Natural killer cell (primary cell): ENCODE measurements at regions not wholly inside any gene's neighbourhood (a gene's known extent, or its start where the extent isn't known, plus 50 kb on each side); places are given as distances from the start of the nearest gene placed in this dataset.

Source experiments
- ATAC-seq, 3 donors: fragments of 150-1000 bp in 2 of 3; fragments of 200-7000 bp in 1 of 3; cut with Tn5 transposase; 1 replicate in 1 of 3; 2 replicates in 2 of 3; pipeline ENCODE4 v1.10.0; 2021; ENCODE audit warnings: mild to moderate bottlenecking in 2 of 3, moderate library complexity in 2 of 3
- DNase-seq, 2 donors: peaks; one replicate each; pipeline versions ENCODE4 v3.0.0 to v3.0.0-alpha.2; 2013 to 2021; ENCODE audit warnings: mixed read lengths in 1 of 2
- H3K27ac ChIP-seq: one replicate; pipeline ENCODE4 v1.5.1; 2013; ENCODE audit warnings: mild to moderate bottlenecking, low read length
- H3K27me3 ChIP-seq: one replicate; pipeline ENCODE4 v1.6.1; 2013; ENCODE audit warnings: low read length; ENCODE audit not compliant: control insufficient read depth, insufficient read depth
- H3K36me3 ChIP-seq: one replicate; pipeline ENCODE4 v1.6.1; 2013; ENCODE audit warnings: low read length; ENCODE audit not compliant: control insufficient read depth, insufficient read depth
- H3K4me1 ChIP-seq: one replicate; pipeline ENCODE4 v1.6.1; 2013; ENCODE audit warnings: low read length; ENCODE audit not compliant: control insufficient read depth, insufficient read depth
- H3K4me3 ChIP-seq: one replicate; pipeline ENCODE4 v1.5.1; 2013; ENCODE audit warnings: low read length
- H3K9me3 ChIP-seq: one replicate; pipeline ENCODE4 v1.6.1; 2013; ENCODE audit warnings: low read length; ENCODE audit not compliant: control insufficient read depth, insufficient read depth
- H3K27ac Mint-ChIP-seq, 2 donors: one replicate each; pipeline ENCODE4 v1.8.0; 2022; ENCODE audit warnings: mild to moderate bottlenecking in 2 of 2, mixed read lengths in 2 of 2, moderate library complexity in 1 of 2
- H3K27me3 Mint-ChIP-seq, 2 donors: one replicate each; pipeline ENCODE4 v1.8.0; 2022; ENCODE audit warnings: low read depth in 2 of 2, mixed read lengths in 2 of 2
- H3K36me3 Mint-ChIP-seq: one replicate; pipeline ENCODE4 v1.8.0; 2022; ENCODE audit warnings: mixed read lengths
- H3K4me1 Mint-ChIP-seq, 2 donors: one replicate each; pipeline ENCODE4 v1.8.0; 2022; ENCODE audit warnings: mixed read lengths in 2 of 2
- H3K4me3 Mint-ChIP-seq: one replicate; pipeline ENCODE4 v1.8.0; 2022; ENCODE audit warnings: mild to moderate bottlenecking, moderate library complexity, mixed read lengths
- H3K9me3 Mint-ChIP-seq, 2 donors: one replicate each; pipeline ENCODE4 v1.8.0; 2022; ENCODE audit warnings: mixed read lengths in 2 of 2
- WGBS: methylation state at CpG from one replicate; pipeline ENCODE4 v1.1.7; 2013; ENCODE audit warnings: missing lambda C conversion rate; ENCODE audit not compliant: insufficient coverage; 5-methylcytosine and 5-hydroxymethylcytosine counted together
- intact Hi-C: fragments of 100-400 bp; cut with micrococcal nuclease; formaldehyde crosslinking; loops from one replicate; pipeline ENCODE4 v1.14.2; 2022
- TF ChIP-seq, protein P1 (sequence below): fragments of 200-600 bp; IDR thresholded peaks from one replicate; pipeline ENCODE4 v1.8.0; 2022; ENCODE audit warnings: antibody characterized with exemption

DNA sequence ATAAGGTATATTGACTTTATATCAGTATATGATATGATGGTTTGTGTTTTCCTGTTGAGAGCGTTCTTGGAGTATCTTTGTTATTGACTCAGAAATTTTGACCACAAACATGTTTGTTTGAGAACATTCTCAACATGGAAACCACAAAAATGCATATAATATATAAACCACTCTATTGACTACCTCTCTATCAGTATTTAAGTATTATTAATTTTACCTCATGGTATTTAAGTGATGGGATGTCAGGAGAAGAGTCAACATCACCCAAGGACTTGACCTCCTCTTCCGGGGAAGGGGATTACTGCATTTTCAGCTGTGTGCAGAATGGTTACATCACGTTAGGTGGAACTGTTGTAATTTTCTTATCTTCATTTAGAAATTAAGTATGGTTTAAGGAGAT lies 54.3 kb upstream of the PUDP start:
- H3K36me3 ChIP-seq, result no peaks in the 10 kb centered on the region
- TF ChIP-seq, protein P1, sequence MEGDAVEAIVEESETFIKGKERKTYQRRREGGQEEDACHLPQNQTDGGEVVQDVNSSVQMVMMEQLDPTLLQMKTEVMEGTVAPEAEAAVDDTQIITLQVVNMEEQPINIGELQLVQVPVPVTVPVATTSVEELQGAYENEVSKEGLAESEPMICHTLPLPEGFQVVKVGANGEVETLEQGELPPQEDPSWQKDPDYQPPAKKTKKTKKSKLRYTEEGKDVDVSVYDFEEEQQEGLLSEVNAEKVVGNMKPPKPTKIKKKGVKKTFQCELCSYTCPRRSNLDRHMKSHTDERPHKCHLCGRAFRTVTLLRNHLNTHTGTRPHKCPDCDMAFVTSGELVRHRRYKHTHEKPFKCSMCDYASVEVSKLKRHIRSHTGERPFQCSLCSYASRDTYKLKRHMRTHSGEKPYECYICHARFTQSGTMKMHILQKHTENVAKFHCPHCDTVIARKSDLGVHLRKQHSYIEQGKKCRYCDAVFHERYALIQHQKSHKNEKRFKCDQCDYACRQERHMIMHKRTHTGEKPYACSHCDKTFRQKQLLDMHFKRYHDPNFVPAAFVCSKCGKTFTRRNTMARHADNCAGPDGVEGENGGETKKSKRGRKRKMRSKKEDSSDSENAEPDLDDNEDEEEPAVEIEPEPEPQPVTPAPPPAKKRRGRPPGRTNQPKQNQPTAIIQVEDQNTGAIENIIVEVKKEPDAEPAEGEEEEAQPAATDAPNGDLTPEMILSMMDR, result no peak
- Mint-ChIP-seq H3K27ac (no peak overlapping the region), H3K36me3 (no peaks in the 10 kb centered on the region), H3K4me1 (no peaks in the 10 kb centered on the region), H3K4me3 (no peak overlapping the region), H3K9me3 (no peaks in the 10 kb centered on the region), H3K27me3 (no peaks in the 10 kb centered on the region)
- no peaks in the 10 kb centered on the region for H3K4me1 ChIP-seq
- H3K4me3 ChIP-seq, result no peak overlapping the region
- DNase-seq (no peak), ATAC-seq (no peak)
- no peaks in the 10 kb centered on the region for H3K9me3 ChIP-seq
- no peaks in the 10 kb centered on the region for H3K27me3 ChIP-seq
- no peak overlapping the region for H3K27ac ChIP-seq
- intact Hi-C loops, result no loop called here
- 74% methylated on average over 2 of the region's 3 CpGs for WGBS

DNA sequence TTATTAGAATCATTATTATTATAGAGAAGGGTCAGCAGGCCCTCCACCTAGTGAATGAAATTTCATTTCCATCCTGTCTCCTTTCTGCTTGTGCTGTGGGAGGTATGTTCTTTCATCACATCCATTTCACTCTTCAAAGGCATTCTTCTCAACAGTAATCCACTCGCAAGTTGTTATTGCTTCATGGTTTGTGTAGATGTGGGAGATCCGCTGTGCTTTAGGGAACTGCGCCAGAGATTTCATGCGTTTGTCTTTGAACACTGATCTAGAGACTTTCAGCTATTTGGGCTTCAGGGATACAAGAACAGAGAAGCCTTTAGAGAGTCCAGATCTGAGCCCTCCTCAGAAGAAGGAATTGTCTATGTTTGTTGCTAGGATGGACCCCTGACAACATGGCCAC lies 53.5 kb upstream of the PUDP start:
- H3K9me3 ChIP-seq, result no peaks in the 10 kb centered on the region
- Mint-ChIP-seq H3K4me1 (no peaks in the 10 kb centered on the region), H3K27ac (no peak overlapping the region), H3K36me3 (no peaks in the 10 kb centered on the region), H3K9me3 (no peaks in the 10 kb centered on the region), H3K4me3 (no peak overlapping the region), H3K27me3 (no peaks in the 10 kb centered on the region)
- TF ChIP-seq, protein P1, result no peak
- no peak overlapping the region for H3K4me3 ChIP-seq
- no peak for ATAC-seq
- H3K27ac ChIP-seq, result no peak overlapping the region
- WGBS, result 96% methylated on average over 3 of the region's 4 CpGs
- H3K4me1 ChIP-seq, result no peaks in the 10 kb centered on the region
- H3K27me3 ChIP-seq, result no peaks in the 10 kb centered on the region
- intact Hi-C loops, result no loop called here
- no peak for DNase-seq
- H3K36me3 ChIP-seq, result no peaks in the 10 kb centered on the region

DNA sequence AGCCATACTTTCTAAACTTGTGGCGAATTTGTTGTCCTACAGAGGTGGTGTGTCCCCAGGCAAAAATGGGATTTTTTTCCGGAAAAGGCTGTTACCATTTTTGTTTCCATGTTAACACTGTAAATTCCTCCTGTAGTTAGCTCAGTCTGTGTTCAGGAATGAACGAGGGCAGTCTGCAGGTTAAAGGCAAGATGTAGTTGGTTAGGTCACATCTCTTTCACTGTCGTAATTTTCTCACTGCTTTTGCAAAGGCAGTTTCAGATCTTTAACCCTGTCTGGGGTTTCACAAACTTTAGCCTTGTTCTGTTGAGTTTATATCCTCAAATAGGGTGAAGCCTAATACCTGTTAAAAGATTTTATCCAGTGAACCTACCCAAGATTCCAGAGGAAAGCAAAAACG lies 50.5 kb upstream of the PUDP start:
- intact Hi-C loops, result no loop called here
- Mint-ChIP-seq H3K36me3 (no peaks in the 10 kb centered on the region), H3K27ac (no peak overlapping the region), H3K9me3 (no peaks in the 10 kb centered on the region), H3K4me1 (no peaks in the 10 kb centered on the region), H3K27me3 (no peaks in the 10 kb centered on the region), H3K4me3 (no peak overlapping the region)
- Histone ChIP-seq H3K27me3 (no peaks in the 10 kb centered on the region), H3K4me3 (no peak overlapping the region), H3K36me3 (no peaks in the 10 kb centered on the region), H3K27ac (no peak overlapping the region), H3K9me3 (no peaks in the 10 kb centered on the region), H3K4me1 (no peaks in the 10 kb centered on the region)
- ATAC-seq, result no peak
- WGBS, result 43% methylated on average over 4 of the region's 5 CpGs
- TF ChIP-seq, protein P1, result no peak
- DNase-seq, result no peak
